ENCODE measurements at regions not wholly inside any gene's neighbourhood (a gene's known extent, or its start where the extent isn't known, plus 50 kb on each side); places are given as distances from the start of the nearest gene placed in this dataset.

- TF ChIP-seq ZNF768 (tag by site-specific recombination; IDR thresholded peaks at IDR 0.05): no peak
- TF ChIP-seq ZNF747 (tag by site-specific recombination; IDR thresholded peaks at IDR 0.05): no peak
- no peak for TF ChIP-seq TCF7L2 (IDR thresholded peaks at IDR 0.05; ENCODE audit: borderline replicate concordance, low read depth, low read length)
- TF ChIP-seq CTCF (tag by site-specific recombination; IDR thresholded peaks at IDR 0.05): no peak
- TF ChIP-seq ZSCAN30 (tag by site-specific recombination; IDR thresholded peaks at IDR 0.05): no peak
- no peak for TF ChIP-seq ZBTB1 (tag by site-specific recombination; IDR thresholded peaks at IDR 0.05)
- no peak for TF ChIP-seq REST (tag by site-specific recombination; IDR thresholded peaks at IDR 0.05)
- TF ChIP-seq ZNF324 (tag by site-specific recombination; IDR thresholded peaks at IDR 0.05): no peak
- TF ChIP-seq ZNF121 (tag by site-specific recombination; IDR thresholded peaks at IDR 0.05): no peak
- TF ChIP-seq ZNF645 (tag by site-specific recombination; IDR thresholded peaks at IDR 0.05): no peak
- no peak for TF ChIP-seq SALL2 (tag by site-specific recombination; IDR thresholded peaks at IDR 0.05; ENCODE audit: borderline replicate concordance)
- no peak for TF ChIP-seq ZNF629 (tag by site-specific recombination; IDR thresholded peaks at IDR 0.05)
- TF ChIP-seq TRIM28 (IDR thresholded peaks at IDR 0.05; ENCODE audit: borderline replicate concordance, low read length): no peak
- TF ChIP-seq ZNF610 (tag by site-specific recombination; IDR thresholded peaks at IDR 0.05; ENCODE audit: borderline replicate concordance): no peak
Observed at GRCh38 chr6:79797912-79798311, 149.4 kb downstream of the ELOVL4 start.
